ENCODE measurements at regions not wholly inside any gene's neighbourhood (a gene's known extent, or its start where the extent isn't known, plus 50 kb on each side); places are given as distances from the start of the nearest gene placed in this dataset.
A peak's percentile ranks its signal among the peaks of the same experiment; 100 is the strongest.

DNA sequence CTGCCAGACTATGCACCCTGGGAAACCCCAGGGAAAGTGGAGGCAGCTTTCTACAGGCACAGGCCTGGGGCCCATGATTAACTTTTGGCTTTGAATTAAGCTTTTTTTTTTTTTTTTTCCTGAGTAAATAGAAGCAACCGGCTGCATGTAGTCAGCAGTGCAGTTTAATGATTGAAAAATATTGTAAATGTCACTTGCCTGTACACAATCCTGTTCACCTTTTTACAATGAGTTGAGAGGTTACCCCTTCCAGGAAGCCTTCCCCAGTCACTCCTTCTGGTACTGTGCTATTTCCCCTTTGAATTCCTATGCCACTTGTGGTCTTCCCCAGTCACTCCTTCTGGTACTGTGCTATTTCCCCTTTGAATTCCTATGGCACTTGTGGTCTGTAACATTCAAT lies 475.6 kb downstream of the TDRD15 start:
- no peaks in the 10 kb centered on the region for H3K4me1 ChIP-seq
- no peak overlapping the region for H3K27ac ChIP-seq
- TF ChIP-seq, protein P1, sequence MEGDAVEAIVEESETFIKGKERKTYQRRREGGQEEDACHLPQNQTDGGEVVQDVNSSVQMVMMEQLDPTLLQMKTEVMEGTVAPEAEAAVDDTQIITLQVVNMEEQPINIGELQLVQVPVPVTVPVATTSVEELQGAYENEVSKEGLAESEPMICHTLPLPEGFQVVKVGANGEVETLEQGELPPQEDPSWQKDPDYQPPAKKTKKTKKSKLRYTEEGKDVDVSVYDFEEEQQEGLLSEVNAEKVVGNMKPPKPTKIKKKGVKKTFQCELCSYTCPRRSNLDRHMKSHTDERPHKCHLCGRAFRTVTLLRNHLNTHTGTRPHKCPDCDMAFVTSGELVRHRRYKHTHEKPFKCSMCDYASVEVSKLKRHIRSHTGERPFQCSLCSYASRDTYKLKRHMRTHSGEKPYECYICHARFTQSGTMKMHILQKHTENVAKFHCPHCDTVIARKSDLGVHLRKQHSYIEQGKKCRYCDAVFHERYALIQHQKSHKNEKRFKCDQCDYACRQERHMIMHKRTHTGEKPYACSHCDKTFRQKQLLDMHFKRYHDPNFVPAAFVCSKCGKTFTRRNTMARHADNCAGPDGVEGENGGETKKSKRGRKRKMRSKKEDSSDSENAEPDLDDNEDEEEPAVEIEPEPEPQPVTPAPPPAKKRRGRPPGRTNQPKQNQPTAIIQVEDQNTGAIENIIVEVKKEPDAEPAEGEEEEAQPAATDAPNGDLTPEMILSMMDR (IDR thresholded peaks at IDR 0.05) = no peak
- TF ChIP-seq POLR2AphosphoS5 (IDR thresholded peaks at IDR 0.05) (no peak), EP300 (IDR thresholded peaks at IDR 0.05) (no peak), POLR2A (IDR thresholded peaks at IDR 0.05) (no peak)
- no peaks in the 10 kb centered on the region for H3K36me3 ChIP-seq
- intact Hi-C loops (cut with DNase I; ENCODE audit: low total_unique reads) = no loop called here
- no peaks in the 10 kb centered on the region for H3K27me3 ChIP-seq
- no peak overlapping the region for H3K4me3 ChIP-seq
- WGBS, 5 donors = 22 to 32% (median 26%) methylated on average over 1 of the region's 1 CpG
- H3K9me3 ChIP-seq = peaks cover 0 to 4% (median 0%) of the 10 kb centered on the region in 4 donors
- DNase-seq = peak in 1 of 2 donors; percentile 14

DNA sequence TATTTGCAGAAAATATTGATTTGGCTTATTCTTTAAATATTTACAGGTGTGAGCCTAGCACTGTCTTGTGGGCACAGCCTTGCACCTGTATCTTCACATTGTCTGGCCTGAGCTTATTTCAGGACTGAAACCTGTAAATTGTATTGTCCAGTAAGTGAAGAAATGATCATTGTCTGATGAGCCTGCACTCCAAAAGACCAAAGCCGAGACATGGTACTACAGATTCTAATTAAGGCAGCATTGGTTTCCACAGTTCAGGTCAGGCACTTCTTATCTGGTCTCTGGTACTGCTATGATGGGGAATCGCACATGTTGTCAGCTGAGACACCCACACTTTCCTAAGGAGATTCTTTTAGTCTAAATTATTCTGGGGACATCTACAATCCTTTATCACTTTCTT lies 479.0 kb downstream of the TDRD15 start:
- DNase-seq = no peak
- H3K27me3 ChIP-seq = no peaks in the 10 kb centered on the region
- H3K9me3 ChIP-seq = no peaks in the 10 kb centered on the region
- H3K27ac ChIP-seq = no peak overlapping the region
- H3K4me3 ChIP-seq = no peak overlapping the region
- intact Hi-C loops (cut with DNase I; ENCODE audit: low total_unique reads) = no loop called here
- no peaks in the 10 kb centered on the region for H3K4me1 ChIP-seq
- WGBS, 5 donors = 88 to 95% (median 93%) methylated on average over 2 of the region's 2 CpGs
- no peaks in the 10 kb centered on the region for H3K36me3 ChIP-seq
- TF ChIP-seq, protein P1 (IDR thresholded peaks at IDR 0.05) = no peak
- TF ChIP-seq POLR2AphosphoS5 (IDR thresholded peaks at IDR 0.05) (no peak), POLR2A (IDR thresholded peaks at IDR 0.05) (no peak), EP300 (IDR thresholded peaks at IDR 0.05) (no peak)

DNA sequence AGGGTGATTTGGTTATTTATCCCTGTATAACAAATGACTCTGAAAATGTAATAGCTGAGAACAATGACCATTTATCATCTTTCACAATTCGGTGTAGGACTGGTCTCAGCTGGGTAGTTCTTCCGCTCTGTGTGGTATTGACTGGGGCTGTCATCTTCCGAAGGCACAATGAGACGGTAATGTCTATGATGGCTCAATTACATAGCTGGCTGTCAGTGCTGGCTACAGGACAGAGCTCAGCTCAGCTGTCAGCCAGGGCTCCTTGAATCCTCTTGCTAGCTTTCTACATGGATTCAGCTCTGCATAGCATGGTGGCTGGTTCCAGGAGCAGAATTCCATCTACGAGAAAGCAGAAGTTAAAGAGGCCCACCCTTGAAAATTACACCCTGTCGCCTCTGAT lies 483.8 kb downstream of the TDRD15 start:
- WGBS, 5 donors = 73 to 90% (median 85%) methylated on average over 6 of the region's 6 CpGs
- Histone ChIP-seq H3K9me3 (peaks cover 0 to 6% (median 2%) of the 10 kb centered on the region in 4 donors), H3K4me3 (no peak overlapping the region), H3K36me3 (no peaks in the 10 kb centered on the region), H3K27ac (no peak overlapping the region), H3K27me3 (no peaks in the 10 kb centered on the region), H3K4me1 (no peaks in the 10 kb centered on the region)
- no peak for TF ChIP-seq POLR2A (IDR thresholded peaks at IDR 0.05)
- TF ChIP-seq, protein P1 (IDR thresholded peaks at IDR 0.05) = no peak
- TF ChIP-seq EP300 (IDR thresholded peaks at IDR 0.05) = no peak
- no peak for DNase-seq
- intact Hi-C loops (cut with DNase I; ENCODE audit: low total_unique reads) = no loop called here

DNA sequence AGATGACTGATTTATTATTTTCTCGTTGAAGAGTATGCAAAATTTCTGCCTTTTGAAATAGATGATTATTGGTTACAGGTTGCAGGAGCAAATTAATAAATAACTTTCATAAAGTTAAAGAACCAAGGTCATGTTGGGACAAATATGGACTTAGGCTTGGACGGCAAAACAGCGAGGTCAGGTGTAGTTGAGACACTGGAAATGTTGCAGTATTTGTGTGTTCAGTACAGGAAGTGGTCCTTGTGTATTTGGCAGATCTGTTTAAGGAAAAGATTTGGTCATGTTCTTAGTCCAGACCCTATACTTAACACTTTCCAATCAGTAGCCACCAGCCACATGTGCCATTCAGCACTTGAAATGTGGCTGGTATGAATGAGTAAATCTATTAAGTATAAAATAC lies 486.5 kb downstream of the TDRD15 start:
- WGBS, 5 donors = 70 to 77% (median 74%) methylated on average over 3 of the region's 3 CpGs
- Histone ChIP-seq H3K9me3 (peaks cover 0 to 6% (median 2%) of the 10 kb centered on the region in 4 donors), H3K36me3 (no peaks in the 10 kb centered on the region), H3K27me3 (no peaks in the 10 kb centered on the region), H3K4me3 (no peak overlapping the region), H3K4me1 (no peaks in the 10 kb centered on the region), H3K27ac (no peak overlapping the region)
- DNase-seq = no peak
- no peak for TF ChIP-seq EP300 (IDR thresholded peaks at IDR 0.05)
- TF ChIP-seq POLR2A (IDR thresholded peaks at IDR 0.05) = no peak
- TF ChIP-seq, protein P1 (IDR thresholded peaks at IDR 0.05) = no peak
- TF ChIP-seq POLR2AphosphoS5 (IDR thresholded peaks at IDR 0.05) = no peak
- intact Hi-C loops (cut with DNase I; ENCODE audit: low total_unique reads) = no loop called here
